ENCODE measurements at regions not wholly inside any gene's neighbourhood (a gene's known extent, or its start where the extent isn't known, plus 50 kb on each side); places are given as distances from the start of the nearest gene placed in this dataset.
"Not testable (repeated sequence)": the region's sequence is repeated elsewhere in the genome, so short reads cannot be mapped to it uniquely, and the experiment has no call there.

GRCh38 chr15:79572691-79573404, 140.7 kb downstream of the MINAR1 start:
- H4K8ac ChIP-seq (replicated peaks; ENCODE audit: insufficient read length, low read depth, low read length), result no peak overlapping the region
- Mint-ChIP-seq H3K27ac (no peak overlapping the region), H3K36me3 (ENCODE audit: insufficient read depth in 1 of 3, low read depth in 3 of 3) (peaks cover 0 to 4% (median 0%) of the 10 kb centered on the region in 3 experiments; a peak in 1 of 7 replicates), H3K4me3 (no peak overlapping the region), H3K27me3 (ENCODE audit: low read depth) (peaks cover 3% of the 10 kb centered on the region), H3K4me1 (no peaks in the 10 kb centered on the region), H3K9me3 (peaks cover 3 to 4% of the 10 kb centered on the region in 2 experiments; a peak in 4 of 5 replicates)
- no peaks in the 10 kb centered on the region for H3K9me3 ChIP-seq (ENCODE audit: control insufficient read depth, low read depth, low read length)
- no peak overlapping the region for H2BK12ac ChIP-seq (ENCODE audit: insufficient read length, low read depth, low read length)
- H3K18ac ChIP-seq (ENCODE audit: insufficient read length, low read depth, low read length), result no peak overlapping the region
- H3K27ac ChIP-seq (ENCODE audit: insufficient read length, low read depth, low read length), result no peak overlapping the region
- H3K79me1 ChIP-seq (ENCODE audit: insufficient read depth, low read depth, low read length, poor library complexity, severe bottlenecking), result no peaks in the 10 kb centered on the region
- H2BK120ac ChIP-seq (ENCODE audit: low read depth, low read length, poor library complexity, severe bottlenecking), result no peak overlapping the region
- H2AFZ ChIP-seq (ENCODE audit: low read length), result no peak overlapping the region
- H3K4me1 ChIP-seq (ENCODE audit: insufficient read depth, low read length), result no peaks in the 10 kb centered on the region
- H2AK5ac ChIP-seq (ENCODE audit: insufficient read length, low read length), result no peak overlapping the region
- no peaks in the 10 kb centered on the region for H3K79me2 ChIP-seq (ENCODE audit: insufficient read depth, low read length)
- H2BK20ac ChIP-seq (ENCODE audit: low read depth, low read length, poor library complexity, severe bottlenecking), result no peak overlapping the region
- no peak overlapping the region for H3K9ac ChIP-seq (ENCODE audit: extremely low read depth, insufficient read length, low read length)
- no peak overlapping the region for H3T11ph ChIP-seq (ENCODE audit: low read length)
- no peak overlapping the region for H3K14ac ChIP-seq (ENCODE audit: insufficient read depth, low read length)
- no peak overlapping the region for H4K5ac ChIP-seq (ENCODE audit: insufficient read length, low read depth, low read length)
- WGBS (ENCODE audit: extremely low coverage, insufficient read length, low lambda C conversion rate), result no CpG with 5 or more reads among the region's 6 CpGs
- no peak overlapping the region for H2BK5ac ChIP-seq (ENCODE audit: insufficient read length, low read length)
- TF ChIP-seq CTCF (conservative IDR thresholded peaks at IDR 0.05), result no peak
- H3K4me2 ChIP-seq (ENCODE audit: insufficient read depth, insufficient read length, low read length), result no peak overlapping the region
- H4K91ac ChIP-seq (ENCODE audit: insufficient read length, low read depth, low read length), result no peak overlapping the region
- no peak overlapping the region for H3K56ac ChIP-seq (ENCODE audit: insufficient read length, low read depth, low read length)
- no peaks in the 10 kb centered on the region for H3K27me3 ChIP-seq (ENCODE audit: insufficient read depth, low read length)
- no peak overlapping the region for H3K4ac ChIP-seq (ENCODE audit: low read depth, low read length)
- H3K23ac ChIP-seq (ENCODE audit: insufficient read length, low read depth, low read length), result no peak overlapping the region
- H3K23me2 ChIP-seq (ENCODE audit: insufficient read length, low read depth, low read length, poor library complexity, severe bottlenecking), result no peaks in the 10 kb centered on the region
- H4K20me1 ChIP-seq (ENCODE audit: control insufficient read depth, insufficient read depth, insufficient read length), result no peaks in the 10 kb centered on the region
- DNase-seq, result no peak
- H2BK15ac ChIP-seq (ENCODE audit: low read depth, low read length), result no peak overlapping the region

GRCh38 chr15:79574431-79575273, 142.5 kb downstream of the MINAR1 start:
- not testable (repeated sequence) for H3K23me2 ChIP-seq (ENCODE audit: insufficient read length, low read depth, low read length, poor library complexity, severe bottlenecking); H3K27ac ChIP-seq (ENCODE audit: insufficient read length, low read depth, low read length); H2BK20ac ChIP-seq (ENCODE audit: low read depth, low read length, poor library complexity, severe bottlenecking); H3K4me2 ChIP-seq (ENCODE audit: insufficient read depth, insufficient read length, low read length); DNase-seq; H3K79me1 ChIP-seq (ENCODE audit: insufficient read depth, low read depth, low read length, poor library complexity, severe bottlenecking); H3K4me3 Mint-ChIP-seq; H3K4me1 ChIP-seq (ENCODE audit: insufficient read depth, low read length); H3K14ac ChIP-seq (ENCODE audit: insufficient read depth, low read length); H3K56ac ChIP-seq (ENCODE audit: insufficient read length, low read depth, low read length); H4K8ac ChIP-seq (replicated peaks; ENCODE audit: insufficient read length, low read depth, low read length); H3K9me3 Mint-ChIP-seq; H2BK120ac ChIP-seq (ENCODE audit: low read depth, low read length, poor library complexity, severe bottlenecking); H3T11ph ChIP-seq (ENCODE audit: low read length); H4K5ac ChIP-seq (ENCODE audit: insufficient read length, low read depth, low read length); H2AFZ ChIP-seq (ENCODE audit: low read length); H3K4me1 Mint-ChIP-seq; H2BK15ac ChIP-seq (ENCODE audit: low read depth, low read length); H2BK12ac ChIP-seq (ENCODE audit: insufficient read length, low read depth, low read length); H3K9ac ChIP-seq (ENCODE audit: extremely low read depth, insufficient read length, low read length); H3K27ac Mint-ChIP-seq; H3K18ac ChIP-seq (ENCODE audit: insufficient read length, low read depth, low read length); H3K27me3 Mint-ChIP-seq (ENCODE audit: low read depth); H4K91ac ChIP-seq (ENCODE audit: insufficient read length, low read depth, low read length); H2BK5ac ChIP-seq (ENCODE audit: insufficient read length, low read length); H3K23ac ChIP-seq (ENCODE audit: insufficient read length, low read depth, low read length); H3K27me3 ChIP-seq (ENCODE audit: insufficient read depth, low read length); H3K79me2 ChIP-seq (ENCODE audit: insufficient read depth, low read length); H3K9me3 ChIP-seq (ENCODE audit: control insufficient read depth, low read depth, low read length); H2AK5ac ChIP-seq (ENCODE audit: insufficient read length, low read length); H4K20me1 ChIP-seq (ENCODE audit: control insufficient read depth, insufficient read depth, insufficient read length); H3K4ac ChIP-seq (ENCODE audit: low read depth, low read length); H3K36me3 Mint-ChIP-seq (ENCODE audit: insufficient read depth in 1 of 3, low read depth in 3 of 3)
- no CpG with 5 or more reads among the region's 2 CpGs for WGBS (ENCODE audit: extremely low coverage, insufficient read length, low lambda C conversion rate)
